ENCODE measurements at regions not wholly inside any gene's neighbourhood (a gene's known extent, or its start where the extent isn't known, plus 50 kb on each side); places are given as distances from the start of the nearest gene placed in this dataset.

- no peak for DNase-seq
Observed at GRCh38 chr2:64322433-64322832, 131.5 kb upstream of the LGALSL start.

- DNase-seq: no peak
Observed at GRCh38 chr2:64323197-64323596, 130.8 kb upstream of the LGALSL start.

GRCh38 chr2:64324746-64325410, 129.1 kb upstream of the LGALSL start:
- no peak for DNase-seq

- DNase-seq: no peak
Observed at GRCh38 chr2:64325477-64325851, 128.5 kb upstream of the LGALSL start.

- DNase-seq: no peak
Observed at GRCh38 chr2:64325852-64326577, 127.9 kb upstream of the LGALSL start.

GRCh38 chr2:64326578-64327050, 127.3 kb upstream of the LGALSL start:
- no peak for DNase-seq

- DNase-seq: no peak
Observed at GRCh38 chr2:64327129-64327509, 126.8 kb upstream of the LGALSL start.

GRCh38 chr2:64327510-64328414, 126.2 kb upstream of the LGALSL start:
- peak; percentile 52 for DNase-seq

GRCh38 chr2:64328415-64328722, 125.6 kb upstream of the LGALSL start:
- no peak for DNase-seq

GRCh38 chr2:64328756-64329155, 125.2 kb upstream of the LGALSL start:
- DNase-seq: no peak

GRCh38 chr2:64329848-64330247, 124.1 kb upstream of the LGALSL start:
- DNase-seq: peak; percentile 37

GRCh38 chr2:64330281-64331113, 123.5 kb upstream of the LGALSL start:
- peak; percentile 90 for DNase-seq

- DNase-seq: no peak
Observed at GRCh38 chr2:64331114-64331645, 122.8 kb upstream of the LGALSL start.

GRCh38 chr2:64331849-64332699, 121.9 kb upstream of the LGALSL start:
- DNase-seq: no peak

GRCh38 chr2:64336171-64336570, 117.8 kb upstream of the LGALSL start:
- DNase-seq: no peak

GRCh38 chr2:64337314-64337713, 116.6 kb upstream of the LGALSL start:
- no peak for DNase-seq

GRCh38 chr2:64338108-64338507, 115.9 kb upstream of the LGALSL start:
- no peak for DNase-seq

- no peak for DNase-seq
Observed at GRCh38 chr2:64338910-64339500, 115.0 kb upstream of the LGALSL start.

- DNase-seq: no peak
Observed at GRCh38 chr2:64341461-64341860, 112.5 kb upstream of the LGALSL start.

- no peak for DNase-seq
Observed at GRCh38 chr2:64342195-64343099, 111.5 kb upstream of the LGALSL start.
